NCI-H1105 (cell line): ENCODE measurements at regions not wholly inside any gene's neighbourhood (a gene's known extent, or its start where the extent isn't known, plus 50 kb on each side); places are given as distances from the start of the nearest gene placed in this dataset.
A peak's percentile ranks its signal among the peaks of the same experiment; 100 is the strongest.

Experiments used
- DNase-seq: peaks from one replicate; lab custom pipeline; 2025; lab: John Stamatoyannopoulos, UW

DNA sequence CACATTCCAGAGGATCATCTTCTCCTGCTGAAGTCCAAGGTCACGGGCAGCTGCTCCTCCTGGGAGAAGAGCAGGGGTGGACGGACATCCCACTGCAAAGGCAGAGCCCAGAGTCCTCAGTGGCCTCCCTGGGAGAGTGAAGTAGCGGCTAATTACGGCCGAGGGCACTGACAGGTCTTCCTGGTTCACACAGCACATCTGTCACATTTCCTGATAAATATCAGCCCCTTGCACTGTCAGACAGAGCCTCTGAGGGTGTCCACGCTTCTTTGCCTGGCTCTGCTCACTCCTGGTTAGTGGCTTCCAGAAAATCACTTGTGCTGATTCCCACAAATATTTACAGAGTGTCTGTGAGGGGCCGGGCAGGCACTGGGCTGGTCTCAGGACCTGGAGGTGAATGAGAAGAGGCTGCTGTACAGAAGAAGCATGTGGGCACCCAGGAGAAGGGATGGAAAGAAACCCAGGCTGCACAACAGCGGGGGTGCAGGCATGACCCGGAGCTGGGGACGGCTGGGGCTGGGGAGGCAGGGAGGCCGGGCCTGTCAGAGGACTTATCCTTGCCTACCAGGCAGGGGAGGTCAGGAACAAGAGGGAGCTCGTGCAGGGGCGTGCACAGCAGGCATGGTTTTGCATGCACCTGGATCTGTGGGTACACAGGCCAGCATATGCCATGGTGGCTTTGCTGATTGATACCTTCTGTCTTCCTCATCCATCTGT, 258.2 kb upstream of the TNRC6C start:
- no peak for DNase-seq

GRCh38 chr17:77701996-77702395, 256.5 kb upstream of the TNRC6C start:
- no peak for DNase-seq

DNA sequence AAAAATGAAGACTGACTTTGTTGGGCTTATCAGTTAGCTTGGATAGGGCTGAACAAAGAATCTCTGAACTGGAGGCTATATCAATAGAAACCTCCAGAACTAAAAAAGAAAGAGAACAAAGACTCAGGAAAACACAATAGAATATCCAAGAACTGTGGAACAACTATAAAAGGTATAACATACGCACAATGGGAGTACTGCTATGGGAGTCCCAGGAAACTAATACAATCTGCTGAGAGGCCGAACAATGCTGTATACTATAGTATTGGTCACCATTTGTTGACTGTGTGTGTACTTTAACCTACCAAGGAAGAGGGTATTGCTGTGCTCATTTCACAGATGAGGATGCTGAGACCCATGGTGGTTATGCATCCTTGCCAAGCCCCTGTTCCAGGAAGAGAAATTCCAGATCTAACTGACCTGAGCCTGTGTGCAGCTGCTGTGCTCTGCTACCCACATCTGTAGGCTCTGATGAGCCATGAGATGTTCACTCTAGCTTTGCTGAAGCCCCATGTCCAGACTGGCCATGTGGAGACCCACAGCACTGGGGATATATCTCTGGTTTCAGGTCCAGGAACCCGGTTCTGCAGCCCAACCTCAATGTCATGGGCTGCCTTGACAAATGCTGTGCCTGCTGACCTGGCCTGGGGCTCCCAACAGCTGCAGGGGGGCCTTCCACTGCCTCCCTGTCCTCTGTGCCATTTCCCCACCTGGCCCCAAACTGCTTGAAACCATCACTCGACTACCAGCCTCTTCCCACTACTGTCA, 254.3 kb upstream of the TNRC6C start:
- DNase-seq = no peak

- DNase-seq = no peak
Measured at GRCh38 chr17:77706938-77707337, 251.6 kb upstream of the TNRC6C start.

- no peak for DNase-seq
Measured at GRCh38 chr17:77707546-77707945, 251.0 kb upstream of the TNRC6C start.

DNA sequence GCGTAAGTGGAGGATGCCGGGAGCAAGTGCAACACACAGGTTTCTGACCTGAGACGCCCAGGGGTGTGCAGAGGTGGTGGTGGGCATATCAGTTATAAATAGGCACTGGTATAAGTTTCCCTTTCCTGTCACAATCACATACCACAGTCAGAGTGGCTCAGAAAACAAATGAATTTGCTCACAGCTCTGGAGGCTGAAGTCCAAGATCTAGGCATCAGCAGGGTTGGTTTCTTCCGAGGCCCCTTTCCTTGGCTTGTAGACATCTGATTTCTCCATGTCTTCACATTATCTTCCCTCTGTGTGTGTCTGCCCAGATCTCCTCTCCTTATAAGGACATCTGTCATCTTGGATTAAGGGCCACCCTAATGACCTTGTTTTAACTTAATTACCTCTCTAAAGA, 250.5 kb upstream of the TNRC6C start:
- no peak for DNase-seq

GRCh38 chr17:77708936-77709335, 249.6 kb upstream of the TNRC6C start:
- DNase-seq = no peak

- no peak for DNase-seq
Measured at GRCh38 chr17:77709594-77709993, 248.9 kb upstream of the TNRC6C start.

DNA sequence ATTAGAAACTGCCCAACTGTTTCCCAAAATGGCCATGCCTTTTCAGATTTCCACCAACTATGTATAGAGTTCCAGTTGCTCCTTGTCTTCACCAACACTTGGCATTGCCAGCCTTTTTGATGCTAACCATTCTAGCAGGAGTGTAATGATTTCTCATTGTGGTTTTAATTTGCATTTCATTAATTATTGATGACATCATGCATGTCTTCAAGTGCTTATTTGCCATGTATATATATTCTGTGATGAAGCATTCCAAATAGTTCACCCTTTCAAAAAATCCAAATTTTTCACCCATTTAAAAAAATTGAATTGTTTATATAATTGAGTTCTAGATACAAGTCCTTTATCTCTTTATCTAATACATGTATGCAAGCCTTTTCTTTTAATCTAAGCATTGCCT, 245.9 kb upstream of the TNRC6C start:
- no peak for DNase-seq

DNA sequence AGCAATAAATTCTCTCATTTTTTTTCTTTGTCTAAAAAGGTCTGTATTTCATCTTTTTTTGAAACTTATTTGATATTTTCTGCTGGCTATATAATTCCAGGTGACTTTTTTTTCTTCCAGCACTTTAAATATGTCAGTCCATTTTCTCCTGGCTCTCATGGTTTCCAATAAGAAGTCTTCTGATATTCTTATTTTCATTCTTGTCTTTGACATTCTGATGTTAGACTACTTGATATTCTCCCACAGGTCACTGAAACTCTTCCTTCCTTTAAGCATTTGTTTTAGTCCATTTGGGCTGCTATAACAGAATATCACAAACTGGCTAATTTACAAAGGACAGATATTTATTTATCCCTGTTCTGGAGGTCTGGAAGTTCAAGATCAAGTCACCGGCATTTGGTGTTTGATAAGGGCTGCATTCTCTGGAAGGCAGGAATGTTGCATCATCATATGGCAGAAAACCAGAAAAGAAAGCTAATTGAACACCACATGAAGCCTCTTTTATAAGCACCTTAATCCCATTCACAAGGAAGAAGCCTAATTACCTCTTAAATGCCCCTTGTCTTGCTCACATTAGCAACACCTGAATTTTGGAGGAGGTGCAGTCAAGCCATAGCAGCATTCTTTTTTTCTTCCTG, 242.1 kb upstream of the TNRC6C start:
- DNase-seq = no peak

DNA sequence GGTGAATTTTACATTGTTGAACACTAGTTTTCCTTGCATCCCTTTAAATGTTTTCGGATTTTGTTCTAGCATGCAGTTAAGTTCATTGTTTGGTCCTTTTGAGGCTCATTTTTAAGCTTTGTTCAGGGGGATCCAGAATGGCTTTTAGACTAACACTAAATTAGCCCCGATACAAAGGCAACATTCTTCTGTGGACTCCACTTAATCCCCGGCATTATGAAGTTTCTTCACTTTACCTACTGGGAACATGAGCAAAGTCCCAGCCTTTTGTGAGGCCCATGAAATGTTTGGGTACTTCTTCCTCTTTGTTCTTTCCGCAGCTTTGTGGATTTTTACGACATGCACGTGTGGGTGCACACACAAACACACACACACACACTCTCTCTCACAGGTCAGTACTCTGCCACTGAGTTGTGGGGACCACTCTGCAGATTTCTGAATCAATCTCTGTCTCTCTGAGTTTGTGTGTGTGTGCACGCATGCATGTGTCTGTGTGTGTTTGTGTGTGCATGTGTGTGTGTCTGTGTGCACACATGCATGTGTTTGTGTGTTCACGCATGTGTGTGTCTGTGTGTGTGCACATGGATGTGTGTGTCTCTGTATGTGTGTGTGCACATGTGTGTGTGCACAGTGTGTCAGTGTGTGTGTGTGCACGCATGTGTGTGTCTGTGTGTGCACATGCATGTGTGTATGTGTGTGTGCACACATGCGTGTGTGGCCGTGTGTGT, 240.4 kb upstream of the TNRC6C start:
- no peak for DNase-seq

DNA sequence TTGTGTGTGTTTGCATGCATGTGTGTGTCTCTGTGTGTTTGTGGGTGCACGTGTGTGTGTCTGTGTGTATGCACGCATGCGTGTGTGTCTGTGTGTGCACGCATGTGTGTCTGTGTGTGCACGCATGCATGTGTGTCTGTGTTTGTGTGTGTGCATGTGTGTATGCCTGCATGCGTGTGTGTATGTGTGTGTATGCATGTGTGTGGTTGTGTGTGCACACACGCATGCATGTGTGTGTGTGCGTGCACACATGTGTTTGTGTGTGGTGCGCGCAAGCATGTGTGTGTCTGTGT, 239.9 kb upstream of the TNRC6C start:
- DNase-seq = no peak

DNA sequence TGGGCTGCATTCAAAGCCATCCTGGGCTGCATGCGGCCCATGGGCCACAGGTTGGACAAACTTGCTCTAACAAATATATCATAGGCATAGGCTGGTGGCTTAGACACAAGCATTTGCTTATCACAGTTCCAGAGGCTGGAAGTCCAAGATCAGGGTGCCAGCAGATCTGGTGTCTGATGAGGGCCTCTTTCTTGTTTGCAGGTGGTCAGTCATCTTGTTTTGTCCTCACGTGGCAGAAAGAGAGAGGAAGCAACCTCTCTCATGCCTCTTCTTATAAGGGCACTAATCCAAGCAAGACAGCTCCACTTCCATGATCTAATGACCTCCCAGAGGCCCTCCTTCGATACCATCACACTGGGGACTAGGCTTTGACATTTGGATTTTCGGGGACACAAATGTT, 238.7 kb upstream of the TNRC6C start:
- DNase-seq = no peak

DNA sequence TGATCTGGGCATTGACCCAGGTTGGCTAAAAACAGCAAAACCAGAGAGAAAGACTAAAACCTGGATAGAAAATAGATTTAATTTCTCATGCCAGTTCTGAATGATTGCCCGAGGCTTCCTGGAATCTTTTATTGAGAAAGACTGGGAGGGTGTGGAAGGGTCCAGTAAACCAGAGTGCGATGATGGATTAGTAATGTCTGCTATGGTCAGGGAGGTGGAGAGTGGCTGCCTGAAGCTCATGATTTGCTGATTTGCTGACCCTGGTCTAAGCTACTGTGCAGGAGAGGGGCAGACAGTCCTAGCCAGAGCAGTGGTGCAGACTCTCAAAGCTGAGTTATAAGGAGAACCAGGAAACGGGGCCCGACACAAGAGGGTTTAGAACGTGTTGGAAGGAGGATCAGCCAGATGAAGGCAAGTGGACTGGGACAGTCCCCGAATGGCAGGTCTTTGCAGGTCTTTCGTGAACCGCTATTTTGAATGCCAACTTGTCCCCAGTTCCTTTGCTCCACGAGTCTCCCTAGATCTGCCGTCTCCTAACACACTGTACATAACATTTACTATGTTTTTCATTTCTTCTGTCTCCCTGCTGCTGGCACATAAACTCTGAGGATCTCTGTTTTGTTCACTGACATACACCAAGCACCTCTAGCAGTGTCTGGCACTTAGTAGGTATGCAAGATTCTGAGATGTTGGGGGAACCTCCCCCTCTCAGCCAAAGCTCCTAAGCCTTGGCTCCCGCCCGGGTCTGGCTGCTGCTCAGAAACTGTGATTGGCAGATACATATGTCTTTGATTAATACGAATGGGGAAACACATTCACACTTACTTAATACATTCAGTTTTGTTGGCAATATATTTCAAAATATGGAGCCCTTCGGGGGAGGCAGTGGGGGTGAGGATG, 237.3 kb upstream of the TNRC6C start:
- no peak for DNase-seq

DNA sequence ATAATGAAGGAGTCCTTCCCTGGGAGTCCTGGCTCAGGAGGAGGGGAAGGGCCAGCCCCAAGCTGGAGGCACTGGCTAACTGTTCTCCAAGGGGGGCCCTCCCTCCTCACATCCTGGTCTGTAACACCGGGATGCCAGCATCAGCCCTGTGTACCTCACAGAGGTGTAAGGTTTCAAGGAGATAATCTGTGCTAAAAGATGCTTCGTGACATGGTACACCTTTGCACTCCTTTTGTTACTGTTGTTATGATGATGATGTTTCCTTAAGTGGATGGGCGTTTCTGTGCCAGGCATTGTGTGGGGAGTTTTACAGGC, 236.7 kb upstream of the TNRC6C start:
- no peak for DNase-seq

- no peak for DNase-seq
Measured at GRCh38 chr17:77722366-77722765, 236.1 kb upstream of the TNRC6C start.

DNA sequence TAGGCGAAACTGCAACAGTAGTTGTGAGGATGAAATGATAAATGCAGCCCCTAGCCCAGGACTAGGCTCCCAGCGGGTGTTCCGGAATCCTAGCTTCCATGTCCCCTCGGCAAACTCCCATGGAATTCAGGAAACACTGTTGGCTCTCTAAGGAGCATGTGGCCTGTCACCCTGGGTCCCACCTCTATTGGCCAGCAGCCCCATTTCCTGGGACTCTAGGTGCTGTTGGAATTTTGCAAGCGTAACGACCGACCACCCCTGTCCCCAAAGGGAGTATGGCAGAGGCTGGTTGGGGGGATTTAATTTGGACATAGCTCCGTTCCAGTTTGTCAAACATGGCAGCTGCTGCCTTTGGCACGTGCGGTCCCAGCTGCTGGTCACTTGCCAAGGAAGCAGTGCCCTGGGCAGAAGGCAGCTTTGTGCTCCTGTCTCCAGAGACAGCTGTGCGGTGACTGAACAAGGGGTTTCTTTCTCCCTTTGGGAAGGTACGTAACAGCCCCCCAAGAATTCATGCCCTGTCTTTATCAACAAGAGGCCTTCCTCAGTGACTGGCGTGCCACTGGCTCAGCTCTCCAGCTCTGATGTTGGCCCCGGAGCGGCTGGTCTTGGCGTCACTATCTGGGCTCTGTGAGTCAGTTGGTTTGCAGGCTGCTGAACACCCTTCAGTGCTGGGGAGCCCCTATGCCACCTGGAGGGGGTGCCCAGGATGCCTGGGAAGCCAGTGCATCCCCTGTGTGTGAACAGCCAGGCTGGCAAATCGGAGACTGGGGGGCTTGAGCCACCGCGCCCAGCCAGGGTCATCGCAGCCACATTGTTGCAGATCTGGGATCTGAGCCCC, 235.2 kb upstream of the TNRC6C start:
- peak; percentile 23 for DNase-seq

- DNase-seq = no peak
Measured at GRCh38 chr17:77723909-77724875, 234.3 kb upstream of the TNRC6C start.

- peak; percentile 86 for DNase-seq
Measured at GRCh38 chr17:77724876-77725615, 233.5 kb upstream of the TNRC6C start.
